HL-60 (cell line): ENCODE measurements at regions not wholly inside any gene's neighbourhood (a gene's known extent, or its start where the extent isn't known, plus 50 kb on each side); places are given as distances from the start of the nearest gene placed in this dataset.

Source experiments
- DNase-seq, 2 experiments: peaks; one replicate each; pipeline ENCODE4 v3.0.0-alpha.2; 2010 to 2020; ENCODE audit warnings: low read depth in 1 of 2, low spot score in 1 of 2
- H3K27ac ChIP-seq: fragments of 250-450 bp; sonication (Bioruptor Pico); replicated peaks from 2 replicates; pipeline ENCODE4 v1.5.1; 2020; ENCODE audit warnings: mild to moderate bottlenecking, moderate library complexity
- H3K27me3 ChIP-seq: fragments of 250-450 bp; sonication (Bioruptor Pico); 2 replicates; pipeline ENCODE4 v1.5.1; 2021; ENCODE audit warnings: mild to moderate bottlenecking, moderate library complexity; ENCODE audit not compliant: insufficient read depth, poor library complexity, severe bottlenecking
- H3K4me3 ChIP-seq: replicated peaks from 2 replicates; pipeline ENCODE4 v1.5.1; 2011; ENCODE audit warnings: mild to moderate bottlenecking, control low read depth, low read length; ENCODE audit not compliant: insufficient read depth
- CTCF ChIP-seq: IDR thresholded peaks from one replicate; pipeline ENCODE4 v1.5.1; 2011; ENCODE audit warnings: low read length, control low read depth, inconsistent platforms; ENCODE audit not compliant: insufficient read depth
- GABPA ChIP-seq: IDR thresholded peaks from 2 replicates; pipeline ENCODE4 v1.6.1; 2012; ENCODE audit warnings: low read depth
- POLR2AphosphoS5 ChIP-seq: IDR thresholded peaks from 2 replicates; pipeline ENCODE4 v1.6.1; 2012; ENCODE audit warnings: low read depth
- SPI1 ChIP-seq: IDR thresholded peaks from 2 replicates; pipeline ENCODE4 v1.6.1; 2012; ENCODE audit warnings: low read depth, mild to moderate bottlenecking, borderline replicate concordance
- TF ChIP-seq, protein P1 (sequence below): IDR thresholded peaks from 2 replicates; pipeline ENCODE4 v1.6.1; 2012; ENCODE audit warnings: low read depth; ENCODE audit not compliant: insufficient replicate concordance

DNA sequence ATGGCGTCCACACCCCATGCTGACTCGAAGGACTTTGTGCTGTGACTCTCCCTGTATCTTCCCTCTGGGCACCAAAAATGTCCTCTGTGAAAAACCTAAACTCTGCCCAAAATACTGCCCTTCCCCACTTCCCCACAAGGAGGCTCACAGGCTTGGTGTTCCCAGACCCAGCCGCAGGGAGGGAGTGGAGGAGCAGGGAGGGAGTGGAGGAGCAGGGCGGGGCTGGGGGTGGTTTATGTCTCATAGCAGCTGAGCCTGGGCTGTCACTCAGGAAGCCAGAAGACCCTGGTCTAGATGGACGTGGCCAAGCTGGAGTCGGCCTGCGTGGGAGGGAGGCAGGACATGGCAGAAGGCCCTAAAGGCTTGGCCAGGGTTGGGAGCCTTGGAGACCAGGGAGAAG is 461.7 kb downstream of the PTPRU start:
- Histone ChIP-seq H3K4me3 (no peak overlapping the region), H3K27me3 (no peaks in the 10 kb centered on the region), H3K27ac (no peak overlapping the region)
- peak in 1 of 2 experiments; percentile 3 for DNase-seq
- peak; percentile 6; the same call in 1 of the 2 replicates for TF ChIP-seq SPI1
- no peak for TF ChIP-seq POLR2AphosphoS5
- TF ChIP-seq, protein P1, sequence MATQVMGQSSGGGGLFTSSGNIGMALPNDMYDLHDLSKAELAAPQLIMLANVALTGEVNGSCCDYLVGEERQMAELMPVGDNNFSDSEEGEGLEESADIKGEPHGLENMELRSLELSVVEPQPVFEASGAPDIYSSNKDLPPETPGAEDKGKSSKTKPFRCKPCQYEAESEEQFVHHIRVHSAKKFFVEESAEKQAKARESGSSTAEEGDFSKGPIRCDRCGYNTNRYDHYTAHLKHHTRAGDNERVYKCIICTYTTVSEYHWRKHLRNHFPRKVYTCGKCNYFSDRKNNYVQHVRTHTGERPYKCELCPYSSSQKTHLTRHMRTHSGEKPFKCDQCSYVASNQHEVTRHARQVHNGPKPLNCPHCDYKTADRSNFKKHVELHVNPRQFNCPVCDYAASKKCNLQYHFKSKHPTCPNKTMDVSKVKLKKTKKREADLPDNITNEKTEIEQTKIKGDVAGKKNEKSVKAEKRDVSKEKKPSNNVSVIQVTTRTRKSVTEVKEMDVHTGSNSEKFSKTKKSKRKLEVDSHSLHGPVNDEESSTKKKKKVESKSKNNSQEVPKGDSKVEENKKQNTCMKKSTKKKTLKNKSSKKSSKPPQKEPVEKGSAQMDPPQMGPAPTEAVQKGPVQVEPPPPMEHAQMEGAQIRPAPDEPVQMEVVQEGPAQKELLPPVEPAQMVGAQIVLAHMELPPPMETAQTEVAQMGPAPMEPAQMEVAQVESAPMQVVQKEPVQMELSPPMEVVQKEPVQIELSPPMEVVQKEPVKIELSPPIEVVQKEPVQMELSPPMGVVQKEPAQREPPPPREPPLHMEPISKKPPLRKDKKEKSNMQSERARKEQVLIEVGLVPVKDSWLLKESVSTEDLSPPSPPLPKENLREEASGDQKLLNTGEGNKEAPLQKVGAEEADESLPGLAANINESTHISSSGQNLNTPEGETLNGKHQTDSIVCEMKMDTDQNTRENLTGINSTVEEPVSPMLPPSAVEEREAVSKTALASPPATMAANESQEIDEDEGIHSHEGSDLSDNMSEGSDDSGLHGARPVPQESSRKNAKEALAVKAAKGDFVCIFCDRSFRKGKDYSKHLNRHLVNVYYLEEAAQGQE = no peak
- no peak for TF ChIP-seq CTCF
- TF ChIP-seq GABPA = no peak

DNA sequence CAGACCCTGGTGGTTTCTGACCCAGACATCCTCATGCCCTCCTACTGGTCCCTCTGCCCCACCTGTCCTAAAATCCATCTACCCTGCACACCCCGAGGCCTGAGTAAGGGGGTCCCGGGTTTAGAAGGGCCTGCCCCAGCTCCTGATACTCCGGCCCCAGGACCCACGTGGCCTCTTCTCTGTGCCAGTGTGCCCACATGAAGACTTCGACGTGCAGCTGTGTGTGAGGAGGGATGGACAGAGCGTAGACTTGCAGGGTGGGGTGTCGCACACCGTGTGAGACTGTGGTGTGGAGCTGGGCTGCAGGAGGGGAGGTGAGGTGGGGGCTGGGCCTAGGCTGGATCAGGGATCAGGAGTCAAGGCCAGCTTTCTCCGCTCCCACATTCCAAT is 461.1 kb downstream of the PTPRU start:
- Histone ChIP-seq H3K27ac (no peak overlapping the region), H3K4me3 (no peak overlapping the region), H3K27me3 (no peaks in the 10 kb centered on the region)
- TF ChIP-seq SPI1 (no peak), POLR2AphosphoS5 (no peak), CTCF (no peak), GABPA (no peak)
- TF ChIP-seq, protein P1 = no peak
- DNase-seq = no peak

- no peak overlapping the region for H3K27ac ChIP-seq
- H3K4me3 ChIP-seq = no peak overlapping the region
- TF ChIP-seq, protein P1 = no peak
- no peak for TF ChIP-seq POLR2AphosphoS5
- H3K27me3 ChIP-seq = no peaks in the 10 kb centered on the region
- DNase-seq = no peak
These were observed 460.5 kb downstream of the PTPRU start for GRCh38 chr1:29696656-29697390.
